Transverse colon (tissue), 4 donors: ENCODE measurements at regions not wholly inside any gene's neighbourhood (a gene's known extent, or its start where the extent isn't known, plus 50 kb on each side); places are given as distances from the start of the nearest gene placed in this dataset.

ENCODE experiments used
- DNase-seq: peaks from one replicate; pipeline ENCODE4 v3.0.0-alpha.2; 2019
- H3K27ac ChIP-seq, 4 donors: fragments of 200-600 bp; sonication (generic); 2 replicates each; pipeline ENCODE4 v1.5.1; 2016 to 2018; ENCODE audit warnings: inconsistent platforms in 4 of 4
- H3K27me3 ChIP-seq: fragments of 200-600 bp; sonication (generic); 2 replicates; pipeline ENCODE4 v1.5.1; 2017; ENCODE audit warnings: inconsistent platforms
- H3K36me3 ChIP-seq, 4 donors: fragments of 200-600 bp; sonication (generic); 2 replicates each; pipeline ENCODE4 v1.5.1; 2017 to 2019; ENCODE audit warnings: inconsistent platforms in 4 of 4
- H3K4me1 ChIP-seq, 4 donors: fragments of 200-600 bp; sonication (generic); 2 replicates each; pipeline ENCODE4 v1.5.1; 2017 to 2020; ENCODE audit warnings: inconsistent platforms in 4 of 4
- H3K4me3 ChIP-seq, 4 donors: fragments of 200-600 bp; sonication (generic); 1 replicate in 1 of 4; 2 replicates in 3 of 4; pipeline versions ENCODE4 v1.5.1 to v1.6.1; 2017 to 2019; ENCODE audit warnings: inconsistent platforms in 4 of 4
- H3K9me3 ChIP-seq, 2 donors: fragments of 200-600 bp; sonication (generic); 2 replicates each; pipeline ENCODE4 v1.5.1; 2017 to 2019; ENCODE audit warnings: inconsistent platforms in 2 of 2
- CTCF ChIP-seq, 5 experiments: fragments of 200-600 bp in 3 of 5; fragments of 450-650 bp in 2 of 5; sonication (generic) in 3 of 5; IDR thresholded peaks; 1 replicate in 2 of 5; 2 replicates in 3 of 5; pipeline ENCODE4 v1.5.1; 2016 to 2017; ENCODE audit warnings: antibody characterized with exemption in 5 of 5, inconsistent platforms in 3 of 5, mild to moderate bottlenecking in 2 of 5, moderate library complexity in 1 of 5
- EP300 ChIP-seq: sonication (generic); formaldehyde crosslinking; IDR thresholded peaks from one replicate; pipeline ENCODE4 v1.6.1; 2017; ENCODE audit warnings: antibody characterized with exemption, low read depth
- POLR2A ChIP-seq: fragments of 450-650 bp; IDR thresholded peaks from one replicate; pipeline ENCODE4 v1.6.1; 2016; ENCODE audit warnings: antibody characterized with exemption, mild to moderate bottlenecking, moderate library complexity
- POLR2AphosphoS5 ChIP-seq, 3 donors: sonication (generic); formaldehyde crosslinking; IDR thresholded peaks; one replicate each; pipeline ENCODE4 v1.6.1; 2016; ENCODE audit warnings: antibody characterized with exemption in 3 of 3
- WGBS, 2 donors: methylation state at CpG; one replicate each; pipeline ENCODE4 v1.1.5; 2018; ENCODE audit warnings: low coverage in 1 of 2; 5-methylcytosine and 5-hydroxymethylcytosine counted together
- in situ Hi-C, 4 donors: fragments of 200-750 bp; cut with MboI; loops; one replicate each; pipeline versions ENCODE4 v1.15.0 to v1.15.1; 2017; ENCODE audit warnings: low sequenced_read_pairs in 3 of 4, low pct_ligation_motif_present in 1 of 4, low pct_unique_long_range_greater_than_20kb in 1 of 4
- intact Hi-C: fragments of 100-400 bp; cut with DNase I; formaldehyde crosslinking; loops from one replicate; pipeline ENCODE4 v1.15.1; 2023; ENCODE audit warnings: low total_unique reads

GRCh38 chr7:156514851-156515250 is 125.7 kb upstream of the RNF32 start:
- TF ChIP-seq CTCF (IDR thresholded peaks at IDR 0.05) = no peak
- H3K27me3 ChIP-seq = no peaks in the 10 kb centered on the region
- WGBS, 2 donors = 78% methylated on average over 7 of the region's 7 CpGs; no CpG with 5 or more reads in 1 of the 2 donors
- no peaks in the 10 kb centered on the region for H3K4me1 ChIP-seq
- in situ Hi-C loops = no loop called here
- DNase-seq = no peak
- peaks cover 13 to 18% of the 10 kb centered on the region in 2 donors for H3K9me3 ChIP-seq
- no peak overlapping the region for H3K4me3 ChIP-seq
- H3K36me3 ChIP-seq = no peaks in the 10 kb centered on the region
- H3K27ac ChIP-seq = no peak overlapping the region
- intact Hi-C loops = no loop called here

GRCh38 chr7:156511426-156511825 is 129.1 kb upstream of the RNF32 start:
- TF ChIP-seq EP300 = no peak
- no peak for TF ChIP-seq POLR2AphosphoS5 (IDR thresholded peaks at IDR 0.05)
- TF ChIP-seq POLR2A = no peak
- no peak for TF ChIP-seq CTCF (IDR thresholded peaks at IDR 0.05)
- Histone ChIP-seq H3K4me1 (no peaks in the 10 kb centered on the region), H3K36me3 (no peaks in the 10 kb centered on the region), H3K27ac (no peak overlapping the region), H3K27me3 (no peaks in the 10 kb centered on the region), H3K4me3 (no peak overlapping the region), H3K9me3 (peaks cover 13 to 18% of the 10 kb centered on the region in 2 donors)
- in situ Hi-C loops (no loop called here), intact Hi-C loops (no loop called here)
- no peak for DNase-seq
- WGBS, 2 donors = 90% methylated on average over 2 of the region's 2 CpGs; no CpG with 5 or more reads in 1 of the 2 donors

GRCh38 chr7:156510966-156511365 is 129.6 kb upstream of the RNF32 start:
- no peak for TF ChIP-seq POLR2A
- no peaks in the 10 kb centered on the region for H3K4me1 ChIP-seq
- H3K27me3 ChIP-seq = no peaks in the 10 kb centered on the region
- in situ Hi-C loops = no loop called here
- no peak for DNase-seq
- intact Hi-C loops = no loop called here
- H3K36me3 ChIP-seq = no peaks in the 10 kb centered on the region
- H3K9me3 ChIP-seq = peaks cover 13 to 18% of the 10 kb centered on the region in 2 donors
- no peak overlapping the region for H3K27ac ChIP-seq
- no peak overlapping the region for H3K4me3 ChIP-seq

GRCh38 chr7:156509216-156509615 is 131.4 kb upstream of the RNF32 start:
- intact Hi-C loops (no loop called here), in situ Hi-C loops (no loop called here)
- no peak overlapping the region for H3K27ac ChIP-seq
- 91 to 92% methylated on average over 2 to 3 of the region's 3 CpGs for WGBS, 2 donors
- H3K36me3 ChIP-seq = no peaks in the 10 kb centered on the region
- H3K4me1 ChIP-seq = no peaks in the 10 kb centered on the region
- H3K9me3 ChIP-seq = peaks cover 13 to 18% of the 10 kb centered on the region in 2 donors
- H3K27me3 ChIP-seq = no peaks in the 10 kb centered on the region
- no peak for TF ChIP-seq POLR2A
- no peak for TF ChIP-seq POLR2AphosphoS5 (IDR thresholded peaks at IDR 0.05)
- no peak for TF ChIP-seq EP300
- TF ChIP-seq CTCF (IDR thresholded peaks at IDR 0.05) = no peak
- DNase-seq = no peak
- no peak overlapping the region for H3K4me3 ChIP-seq

GRCh38 chr7:156505876-156506275 is 134.7 kb upstream of the RNF32 start:
- Histone ChIP-seq H3K27ac (no peak overlapping the region), H3K36me3 (no peaks in the 10 kb centered on the region), H3K4me3 (no peak overlapping the region), H3K27me3 (no peaks in the 10 kb centered on the region), H3K9me3 (peaks cover 6 to 8% of the 10 kb centered on the region in 2 donors), H3K4me1 (no peaks in the 10 kb centered on the region)
- TF ChIP-seq POLR2A (no peak), CTCF (IDR thresholded peaks at IDR 0.05) (no peak), POLR2AphosphoS5 (IDR thresholded peaks at IDR 0.05) (no peak), EP300 (no peak)
- DNase-seq = no peak
- in situ Hi-C loops (no loop called here), intact Hi-C loops (no loop called here)
- 78 to 84% methylated on average over 8 to 10 of the region's 10 CpGs for WGBS, 2 donors
